ENCODE measurements at regions not wholly inside any gene's neighbourhood (a gene's known extent, or its start where the extent isn't known, plus 50 kb on each side); places are given as distances from the start of the nearest gene placed in this dataset.

DNA sequence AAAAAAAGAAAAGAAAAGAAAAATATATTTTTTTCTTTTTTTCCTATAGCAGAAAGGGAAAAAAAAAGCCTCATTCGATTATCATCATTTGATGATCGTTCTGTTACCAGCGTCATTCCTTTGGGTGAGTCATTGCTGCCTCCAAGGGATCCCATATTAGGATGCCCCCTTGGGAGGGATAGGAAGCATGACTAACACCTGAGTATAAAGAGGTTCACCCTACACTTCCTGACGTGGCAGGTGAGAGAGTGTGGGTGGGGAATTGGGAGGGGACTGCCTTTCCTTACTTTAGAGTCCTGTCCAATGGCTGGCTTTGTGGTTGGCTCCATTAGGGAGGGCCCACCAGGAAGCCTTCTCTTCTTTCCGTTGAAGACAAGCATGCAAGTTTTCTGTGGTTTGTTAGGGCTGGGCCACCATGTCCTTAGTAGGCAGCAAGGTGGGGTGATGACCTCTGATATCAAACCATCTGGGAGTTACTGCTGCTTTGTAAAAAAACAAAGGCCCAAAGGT is 56.1 kb upstream of the FUT8 start:
- peak; percentile 72 for DNase-seq (ENCODE audit: extremely low read depth, low read depth)
- H3K4me3 ChIP-seq (replicated peaks; ENCODE audit: low read depth, low read length), result no peak overlapping the region
- TF ChIP-seq, protein P1, sequence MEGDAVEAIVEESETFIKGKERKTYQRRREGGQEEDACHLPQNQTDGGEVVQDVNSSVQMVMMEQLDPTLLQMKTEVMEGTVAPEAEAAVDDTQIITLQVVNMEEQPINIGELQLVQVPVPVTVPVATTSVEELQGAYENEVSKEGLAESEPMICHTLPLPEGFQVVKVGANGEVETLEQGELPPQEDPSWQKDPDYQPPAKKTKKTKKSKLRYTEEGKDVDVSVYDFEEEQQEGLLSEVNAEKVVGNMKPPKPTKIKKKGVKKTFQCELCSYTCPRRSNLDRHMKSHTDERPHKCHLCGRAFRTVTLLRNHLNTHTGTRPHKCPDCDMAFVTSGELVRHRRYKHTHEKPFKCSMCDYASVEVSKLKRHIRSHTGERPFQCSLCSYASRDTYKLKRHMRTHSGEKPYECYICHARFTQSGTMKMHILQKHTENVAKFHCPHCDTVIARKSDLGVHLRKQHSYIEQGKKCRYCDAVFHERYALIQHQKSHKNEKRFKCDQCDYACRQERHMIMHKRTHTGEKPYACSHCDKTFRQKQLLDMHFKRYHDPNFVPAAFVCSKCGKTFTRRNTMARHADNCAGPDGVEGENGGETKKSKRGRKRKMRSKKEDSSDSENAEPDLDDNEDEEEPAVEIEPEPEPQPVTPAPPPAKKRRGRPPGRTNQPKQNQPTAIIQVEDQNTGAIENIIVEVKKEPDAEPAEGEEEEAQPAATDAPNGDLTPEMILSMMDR (IDR thresholded peaks at IDR 0.05; ENCODE audit: low read depth, low read length, missing control alignments), result no peak

- no peak overlapping the region for H3K4me3 ChIP-seq (replicated peaks; ENCODE audit: low read depth, low read length)
- no peak for DNase-seq (ENCODE audit: extremely low read depth, low read depth)
- TF ChIP-seq, protein P1 (IDR thresholded peaks at IDR 0.05; ENCODE audit: low read depth, low read length, missing control alignments), result no peak
Observed at GRCh38 chr14:65357113-65357512, 55.4 kb upstream of the FUT8 start.

GRCh38 chr14:65357689-65358088 is 54.8 kb upstream of the FUT8 start:
- TF ChIP-seq, protein P1 (IDR thresholded peaks at IDR 0.05; ENCODE audit: low read depth, low read length, missing control alignments), result no peak
- no peak overlapping the region for H3K4me3 ChIP-seq (replicated peaks; ENCODE audit: low read depth, low read length)
- DNase-seq (ENCODE audit: extremely low read depth, low read depth), result no peak

DNA sequence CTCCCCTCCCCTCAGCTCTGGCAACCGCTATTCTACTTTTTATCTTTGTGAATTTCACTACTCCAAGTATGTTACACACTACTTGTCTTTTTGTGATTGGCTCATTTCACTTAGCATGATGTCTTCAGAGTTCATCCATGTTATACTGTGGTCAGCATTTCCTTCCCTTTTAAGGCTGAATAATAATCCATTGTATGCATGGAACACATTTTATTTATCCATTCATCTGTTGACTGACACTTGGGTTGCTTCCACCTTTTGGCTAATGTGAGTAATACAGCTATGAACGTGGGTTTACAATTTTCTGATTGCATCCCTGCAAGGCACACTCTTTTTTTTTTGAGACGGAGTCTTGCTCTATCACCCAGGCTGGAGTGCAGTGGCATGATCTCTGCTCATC is 53.0 kb upstream of the FUT8 start:
- H3K4me3 ChIP-seq (replicated peaks; ENCODE audit: low read depth, low read length), result no peak overlapping the region
- no peak for DNase-seq (ENCODE audit: extremely low read depth, low read depth)
- TF ChIP-seq, protein P1 (IDR thresholded peaks at IDR 0.05; ENCODE audit: low read depth, low read length, missing control alignments), result peak; percentile 5

GRCh38 chr14:65360144-65360784 is 52.3 kb upstream of the FUT8 start:
- no peak for DNase-seq (ENCODE audit: extremely low read depth, low read depth)
- no peak overlapping the region for H3K4me3 ChIP-seq (replicated peaks; ENCODE audit: low read depth, low read length)
- TF ChIP-seq, protein P1 (IDR thresholded peaks at IDR 0.05; ENCODE audit: low read depth, low read length, missing control alignments), result no peak

DNA sequence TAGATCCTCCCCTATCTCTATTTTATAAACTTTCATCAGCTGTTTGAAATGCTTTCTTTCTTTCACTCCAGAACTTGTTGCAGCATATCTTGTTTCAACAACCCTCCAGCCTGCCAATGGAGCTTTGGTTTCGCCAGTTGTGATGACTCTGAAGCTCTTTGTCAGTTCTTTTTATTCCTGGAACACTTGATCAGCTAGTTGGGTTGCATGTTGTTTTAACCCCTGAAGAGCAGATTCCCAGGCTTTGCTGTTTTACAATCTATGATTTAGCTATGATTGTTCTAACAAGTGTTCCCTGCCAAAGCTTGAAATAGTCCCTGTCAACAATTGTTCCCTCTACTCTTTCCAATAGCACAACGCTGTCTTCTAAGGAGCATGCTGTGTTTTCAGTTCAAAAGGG is 50.6 kb upstream of the FUT8 start:
- TF ChIP-seq, protein P1 (IDR thresholded peaks at IDR 0.05; ENCODE audit: low read depth, low read length, missing control alignments), result no peak
- no peak overlapping the region for H3K4me3 ChIP-seq (replicated peaks; ENCODE audit: low read depth, low read length)
- no peak for DNase-seq (ENCODE audit: extremely low read depth, low read depth)

Data from HFF-Myc (cell line).